IMR-90 (cell line): ENCODE measurements at regions not wholly inside any gene's neighbourhood (a gene's known extent, or its start where the extent isn't known, plus 50 kb on each side); places are given as distances from the start of the nearest gene placed in this dataset.
A peak's percentile ranks its signal among the peaks of the same experiment; 100 is the strongest.

Experiments
- ATAC-seq: fragments of 200-7000 bp; cut with Tn5 transposase; 2 replicates; pipeline ENCODE4 v1.9.1; 2020; ENCODE audit warnings: low read depth, mild to moderate bottlenecking, moderate library complexity
- BruUV-seq: library from RNA; stranded (reverse); fragments of 400-500 nt; replicated peaks from 2 replicates; lab custom pipeline; 2021; lab: Mats Ljungman, UMichigan
- CTCF ChIA-PET: fragments of 300-600 bp; formaldehyde crosslinking; extraction: SDS; loops from one replicate; lab custom pipeline; 2021; ENCODE audit warnings: antibody characterized with exemption; lab: Yijun Ruan, JAX
- POLR2A ChIA-PET: fragments of 300-600 bp; sonication (Branson Sonifier 250); formaldehyde crosslinking; loops from one replicate; lab custom pipeline; 2022; ENCODE audit warnings: antibody characterized with exemption; ENCODE audit not compliant: unreplicated experiment; lab: Charles Lee
- DNase-seq: peaks from one replicate; pipeline ENCODE4 v3.0.0; 2013
- H2AFZ ChIP-seq: replicated peaks from 2 replicates; pipeline ENCODE3; 2013; ENCODE audit warnings: low read length, mild to moderate bottlenecking; ENCODE audit not compliant: poor library complexity
- H2AK5ac ChIP-seq: 2 replicates; pipeline ENCODE4 v1.6.1; 2013; ENCODE audit warnings: low read depth, low read length, inconsistent platforms
- H2AK9ac ChIP-seq: replicated peaks from 2 replicates; pipeline ENCODE3; 2013; ENCODE audit warnings: mild to moderate bottlenecking, low read depth, low read length, moderate library complexity; ENCODE audit not compliant: poor library complexity
- H2BK120ac ChIP-seq: 2 replicates; pipeline ENCODE4 v1.6.1; 2013; ENCODE audit warnings: low read depth, low read length, inconsistent platforms
- H2BK15ac ChIP-seq: 3 replicates; pipeline ENCODE4 v1.6.1; 2013; ENCODE audit warnings: low read depth, low read length, inconsistent platforms
- H2BK20ac ChIP-seq: 2 replicates; pipeline ENCODE4 v1.6.1; 2013; ENCODE audit warnings: low read depth, mild to moderate bottlenecking, inconsistent platforms, low read length, moderate library complexity
- H2BK5ac ChIP-seq: 2 replicates; pipeline ENCODE4 v1.6.1; 2013; ENCODE audit warnings: mild to moderate bottlenecking, low read depth, low read length, inconsistent platforms; ENCODE audit not compliant: poor library complexity, severe bottlenecking
- H3K14ac ChIP-seq: replicated peaks from 2 replicates; pipeline ENCODE4 v1.6.1; 2013; ENCODE audit warnings: low read depth, low read length, inconsistent platforms
- H3K18ac ChIP-seq: 2 replicates; pipeline ENCODE4 v1.6.1; 2013; ENCODE audit warnings: low read depth, low read length, control low read depth
- H3K23ac ChIP-seq: 2 replicates; pipeline ENCODE4 v1.6.1; 2013; ENCODE audit warnings: low read depth, low read length, inconsistent platforms
- H3K27ac ChIP-seq: 2 replicates; pipeline ENCODE4 v1.5.1; 2013; ENCODE audit warnings: mild to moderate bottlenecking, control low read depth, low read length; ENCODE audit not compliant: insufficient read depth
- H3K27me3 ChIP-seq: 2 replicates; pipeline ENCODE4 v1.6.1; 2013; ENCODE audit warnings: low read length; ENCODE audit not compliant: control insufficient read depth, insufficient read depth
- H3K36me3 ChIP-seq: 2 replicates; pipeline ENCODE4 v1.6.1; 2013; ENCODE audit warnings: low read length, mixed read lengths; ENCODE audit not compliant: control insufficient read depth, insufficient read depth
- H3K4ac ChIP-seq: 2 replicates; pipeline ENCODE4 v1.6.1; 2013; ENCODE audit warnings: low read depth, low read length, inconsistent platforms
- H3K4me1 ChIP-seq: 2 replicates; pipeline ENCODE4 v1.6.1; 2013; ENCODE audit warnings: low read length, mixed read lengths; ENCODE audit not compliant: control insufficient read depth, insufficient read depth
- H3K4me2 ChIP-seq: 2 replicates; pipeline ENCODE4 v1.6.1; 2013; ENCODE audit warnings: low read depth, mild to moderate bottlenecking, control low read depth, low read length, moderate library complexity
- H3K4me3 ChIP-seq: 2 replicates; pipeline ENCODE4 v1.5.1; 2013; ENCODE audit warnings: low read depth, mild to moderate bottlenecking, control low read depth, low read length, moderate library complexity; ENCODE audit not compliant: insufficient read depth
- H3K56ac ChIP-seq: 2 replicates; pipeline ENCODE4 v1.6.1; 2013; ENCODE audit warnings: low read length, inconsistent platforms; ENCODE audit not compliant: insufficient read depth; ENCODE audit errors: extremely low read depth
- H3K79me1 ChIP-seq, 2 experiments: 2 replicates each; pipeline ENCODE4 v1.6.1; 2013; ENCODE audit warnings: low read length in 2 of 2, inconsistent platforms in 1 of 2, low read depth in 1 of 2
- H3K9ac ChIP-seq: 2 replicates; pipeline ENCODE4 v1.6.1; 2013; ENCODE audit warnings: low read depth, low read length, control low read depth
- H3K9me1 ChIP-seq: 2 replicates; pipeline ENCODE4 v1.6.1; 2013; ENCODE audit warnings: low read length, inconsistent platforms; ENCODE audit not compliant: insufficient read depth
- H3K9me3 ChIP-seq: 2 replicates; pipeline ENCODE4 v1.6.1; 2013; ENCODE audit warnings: low read length; ENCODE audit not compliant: control insufficient read depth, insufficient read depth
- H4K20me1 ChIP-seq: 2 replicates; pipeline ENCODE4 v1.6.1; 2013; ENCODE audit warnings: low read length, inconsistent platforms; ENCODE audit not compliant: insufficient read depth
- H4K5ac ChIP-seq: 2 replicates; pipeline ENCODE4 v1.6.1; 2013; ENCODE audit warnings: mild to moderate bottlenecking, low read depth, low read length, control low read depth
- H4K8ac ChIP-seq, 2 experiments: 2 replicates each; pipeline ENCODE4 v1.6.1; 2013; ENCODE audit warnings: low read depth in 2 of 2, low read length in 2 of 2, control low read depth in 1 of 2, inconsistent platforms in 1 of 2
- H4K91ac ChIP-seq: 2 replicates; pipeline ENCODE4 v1.6.1; 2013; ENCODE audit warnings: low read depth, low read length, inconsistent platforms; ENCODE audit not compliant: insufficient read depth
- BHLHE40 ChIP-seq: fragments of 150-350 bp; IDR thresholded peaks from 2 replicates; pipeline ENCODE4 v1.6.1; 2016; ENCODE audit warnings: mild to moderate bottlenecking, low read depth, low read length
- CHD1 ChIP-seq: IDR thresholded peaks from 2 replicates; pipeline ENCODE4 v1.6.1; 2012; ENCODE audit warnings: low read depth, low read length, improper control_type of control experiment
- MAFK ChIP-seq: IDR thresholded peaks from 2 replicates; pipeline ENCODE4 v1.6.1; 2012; ENCODE audit warnings: low read depth, low read length, improper control_type of control experiment
- RCOR1 ChIP-seq: IDR thresholded peaks from 2 replicates; pipeline ENCODE4 v1.6.1; 2012; ENCODE audit warnings: mild to moderate bottlenecking, low read length, improper control_type of control experiment; ENCODE audit not compliant: insufficient replicate concordance
- WGBS, 2 experiments: methylation state at CpG; one replicate each; pipeline versions ENCODE4 v1.1.5 to v1.1.7; 2013; ENCODE audit warnings: missing lambda C conversion rate in 2 of 2; ENCODE audit not compliant: insufficient read length in 1 of 2; ENCODE audit errors: extremely low coverage in 2 of 2; 5-methylcytosine and 5-hydroxymethylcytosine counted together
- dilution Hi-C: fragments of 300-500 bp; cut with HindIII; formaldehyde crosslinking; loops from one replicate; pipeline ENCODE4 v1.14.3; 2018; ENCODE audit warnings: low sequenced_read_pairs; ENCODE audit not compliant: unreplicated experiment
- in situ Hi-C: fragments of 300-500 bp; cut with MboI; formaldehyde crosslinking; loops from 3 replicates; pipeline ENCODE4 v1.14.3; 2019; ENCODE audit warnings: low sequenced_read_pairs, inconsistent platforms, mixed read lengths
- intact Hi-C: fragments of 100-400 bp; cut with micrococcal nuclease; formaldehyde crosslinking; loops from 2 replicates; pipeline ENCODE4 v1.10.0; 2022

- ATAC-seq: no peak
- H2BK5ac ChIP-seq: no peak overlapping the region
- no CpG with 5 or more reads among the region's 2 CpGs for WGBS, 2 experiments
- POLR2A ChIA-PET: no interaction called here
- no peak overlapping the region for H2AK9ac ChIP-seq
- no peak overlapping the region for H2BK20ac ChIP-seq
- H3K27ac ChIP-seq: no peak overlapping the region
- dilution Hi-C loops (no loop called here), intact Hi-C loops (no loop called here), in situ Hi-C loops (no loop called here)
- no peak overlapping the region for H3K4me3 ChIP-seq
- no peaks in the 10 kb centered on the region for H3K9me1 ChIP-seq
- no peak overlapping the region for H2BK15ac ChIP-seq
- no peaks in the 10 kb centered on the region for H3K79me1 ChIP-seq
- no peak overlapping the region for H3K4me2 ChIP-seq
- no peaks in the 10 kb centered on the region for H4K20me1 ChIP-seq
- H3K4ac ChIP-seq: no peak overlapping the region
- H3K4me1 ChIP-seq: no peaks in the 10 kb centered on the region
- no peaks in the 10 kb centered on the region for H3K9me3 ChIP-seq
- H3K56ac ChIP-seq: no peak overlapping the region
- H3K14ac ChIP-seq: no peak overlapping the region
- no peak overlapping the region for H2BK120ac ChIP-seq
- no peak overlapping the region for H2AK5ac ChIP-seq
- no peak overlapping the region for H2AFZ ChIP-seq
- no peaks in the 10 kb centered on the region for H3K36me3 ChIP-seq
- no peak overlapping the region for H3K18ac ChIP-seq
- H3K23ac ChIP-seq: no peak overlapping the region
- DNase-seq: no peak
- no peaks in the 10 kb centered on the region for H3K27me3 ChIP-seq
- H3K9ac ChIP-seq: no peak overlapping the region
- no peak overlapping the region for H4K8ac ChIP-seq
- CTCF ChIA-PET: interaction anchor here (0.6 to 1.4 kb wide), 2 partner anchors 23 to 626 kb away, joined by 3 to 5 read pairs; no protein-coding TSS in a partner anchor
- no TSS peak for BruUV-seq
- no peak overlapping the region for H4K91ac ChIP-seq
- TF ChIP-seq RCOR1 (no peak), MAFK (peak; percentile 50), CHD1 (no peak), BHLHE40 (no peak)
- H4K5ac ChIP-seq: no peak overlapping the region
Observed at GRCh38 chr14:49484180-49484579, 102.0 kb downstream of the RPS29 start.
